ENCODE measurements at regions not wholly inside any gene's neighbourhood (a gene's known extent, or its start where the extent isn't known, plus 50 kb on each side); places are given as distances from the start of the nearest gene placed in this dataset.
A peak's percentile ranks its signal among the peaks of the same experiment; 100 is the strongest.
"Not testable (repeated sequence)": the region's sequence is repeated elsewhere in the genome, so short reads cannot be mapped to it uniquely, and the experiment has no call there.

DNA sequence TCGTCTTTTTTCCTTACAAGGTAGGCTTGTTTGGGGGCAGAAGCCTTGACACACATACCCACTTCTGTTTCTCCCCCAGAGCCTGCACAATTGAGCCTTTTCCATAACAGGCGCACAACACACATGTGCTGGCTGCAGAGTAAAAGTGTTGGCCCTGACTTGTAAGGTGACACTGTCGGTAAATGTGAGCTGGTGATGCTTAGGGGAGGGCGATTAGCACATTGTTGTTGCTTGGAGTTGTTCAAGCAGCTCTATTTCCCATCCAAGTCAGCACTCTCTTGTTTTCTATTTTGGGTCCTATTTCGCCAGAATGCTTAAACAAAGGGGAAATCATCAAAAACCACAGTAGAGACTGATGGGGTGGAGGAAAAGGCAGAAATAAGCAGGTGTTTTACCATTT is 51.9 kb upstream of the PTPRJ start:
- DNase-seq: no peak

DNA sequence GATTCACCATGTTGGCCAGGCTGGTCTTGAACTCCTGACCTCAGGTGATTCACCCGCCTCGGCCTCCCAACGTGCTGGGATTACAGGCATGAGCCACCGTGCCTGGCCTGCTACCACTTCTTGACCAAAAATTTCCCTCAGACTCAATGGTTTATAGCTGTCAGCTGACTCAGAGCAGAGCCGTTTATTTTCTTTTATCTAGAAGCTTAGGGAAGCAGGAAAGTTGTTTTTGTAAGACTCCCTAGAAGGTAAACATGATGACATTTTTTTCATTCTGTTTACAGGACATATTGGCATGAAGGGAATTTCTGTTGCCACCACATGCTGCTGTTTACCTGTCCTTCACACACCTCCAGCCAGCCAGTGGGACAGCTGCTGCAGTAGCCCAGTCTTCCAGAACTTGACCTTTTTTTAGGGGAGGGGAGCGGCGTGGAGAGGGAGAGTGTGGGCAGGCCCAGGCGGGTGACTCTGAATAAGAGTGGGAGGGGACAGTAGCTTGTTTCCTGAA is 56.1 kb upstream of the PTPRJ start:
- peak; percentile 65 for DNase-seq

DNA sequence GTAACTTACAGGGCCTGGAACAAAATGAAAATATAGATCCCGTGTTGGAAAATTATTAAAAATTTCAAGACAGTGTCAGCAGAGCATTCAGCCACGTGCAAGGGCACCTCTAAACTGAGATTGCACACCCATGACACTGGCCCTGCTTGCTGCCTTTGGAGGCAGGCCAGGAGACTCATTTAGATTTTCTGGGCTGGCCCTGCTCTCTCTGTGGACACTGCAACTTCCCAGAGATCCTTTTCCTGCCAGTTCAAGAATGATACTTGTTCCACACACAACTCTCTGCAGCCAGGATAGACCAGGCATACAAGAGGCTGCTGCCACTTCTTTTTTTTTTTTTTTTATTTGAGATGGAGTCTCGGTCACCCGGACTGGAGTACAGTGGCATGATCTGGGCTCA is 56.7 kb upstream of the PTPRJ start:
- DNase-seq: no peak

DNA sequence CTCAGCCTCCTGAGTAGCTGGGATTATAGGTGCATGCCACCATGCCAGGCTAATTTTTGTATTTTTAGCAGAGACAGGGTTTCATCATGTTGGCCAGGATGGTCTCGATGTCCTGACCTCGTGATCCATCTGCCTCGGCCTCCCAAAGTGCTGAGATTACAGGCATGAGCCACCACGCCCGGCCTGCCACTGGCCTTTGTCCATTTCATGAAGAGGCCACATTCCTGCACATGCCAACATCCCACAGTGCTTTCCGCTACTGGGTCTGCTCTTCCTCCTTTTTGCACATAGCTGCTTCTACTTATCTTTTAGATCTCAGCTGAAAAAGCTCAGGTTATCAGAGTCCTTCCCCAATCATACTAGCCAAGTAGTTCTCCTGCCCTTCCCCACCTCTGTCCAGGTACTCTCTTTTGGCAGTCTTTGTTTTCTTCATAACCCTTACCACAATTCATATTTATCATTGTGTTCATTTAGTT is 59.2 kb upstream of the PTPRJ start:
- DNase-seq: not testable (repeated sequence)

DNA sequence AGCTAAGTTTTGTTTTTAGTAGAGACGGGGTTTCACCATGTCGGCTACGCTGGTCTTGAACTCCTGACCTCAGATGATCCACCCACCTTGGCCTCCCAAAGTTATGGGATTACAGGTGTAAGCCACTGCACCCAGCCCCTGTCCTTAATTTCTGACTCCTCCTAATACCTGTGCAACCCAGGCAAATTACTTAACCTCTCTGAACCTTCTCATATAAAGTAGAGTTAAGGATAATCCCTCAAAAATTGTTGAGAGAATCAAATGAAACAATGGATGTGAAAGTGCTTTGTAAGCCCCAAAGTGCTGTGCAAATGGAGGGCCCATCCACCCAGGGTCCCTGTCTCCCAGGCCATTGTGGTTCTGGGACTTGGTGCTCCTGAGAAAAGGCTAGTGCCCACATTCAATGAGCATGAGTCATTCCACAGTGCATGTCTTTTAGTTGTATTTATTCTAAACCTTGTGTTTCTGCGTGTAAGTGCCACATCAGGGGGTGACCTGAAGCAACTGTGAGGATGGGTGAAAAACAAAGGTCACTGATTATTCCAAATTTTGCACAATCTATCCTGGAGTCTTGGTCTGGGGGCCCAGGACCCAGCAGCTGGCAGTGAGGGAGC is 61.4 kb upstream of the PTPRJ start:
- peak; percentile 42 for DNase-seq

DNA sequence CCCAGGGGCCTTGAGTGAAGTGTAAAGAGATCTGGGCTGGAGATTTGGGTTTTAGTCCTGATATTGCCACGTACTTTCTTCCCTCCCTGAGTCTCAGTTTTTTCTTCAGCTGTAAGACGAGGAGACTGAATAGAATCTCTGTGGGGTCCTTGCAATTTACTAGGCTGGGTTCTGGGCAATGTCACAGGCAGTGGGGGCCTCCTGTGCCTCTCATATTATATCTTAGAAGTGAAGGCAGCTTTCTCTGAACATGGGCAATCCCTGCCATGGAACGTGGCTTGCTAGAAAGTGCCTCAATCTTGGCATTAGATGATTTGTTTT is 62.0 kb upstream of the PTPRJ start:
- no peak for DNase-seq

DNA sequence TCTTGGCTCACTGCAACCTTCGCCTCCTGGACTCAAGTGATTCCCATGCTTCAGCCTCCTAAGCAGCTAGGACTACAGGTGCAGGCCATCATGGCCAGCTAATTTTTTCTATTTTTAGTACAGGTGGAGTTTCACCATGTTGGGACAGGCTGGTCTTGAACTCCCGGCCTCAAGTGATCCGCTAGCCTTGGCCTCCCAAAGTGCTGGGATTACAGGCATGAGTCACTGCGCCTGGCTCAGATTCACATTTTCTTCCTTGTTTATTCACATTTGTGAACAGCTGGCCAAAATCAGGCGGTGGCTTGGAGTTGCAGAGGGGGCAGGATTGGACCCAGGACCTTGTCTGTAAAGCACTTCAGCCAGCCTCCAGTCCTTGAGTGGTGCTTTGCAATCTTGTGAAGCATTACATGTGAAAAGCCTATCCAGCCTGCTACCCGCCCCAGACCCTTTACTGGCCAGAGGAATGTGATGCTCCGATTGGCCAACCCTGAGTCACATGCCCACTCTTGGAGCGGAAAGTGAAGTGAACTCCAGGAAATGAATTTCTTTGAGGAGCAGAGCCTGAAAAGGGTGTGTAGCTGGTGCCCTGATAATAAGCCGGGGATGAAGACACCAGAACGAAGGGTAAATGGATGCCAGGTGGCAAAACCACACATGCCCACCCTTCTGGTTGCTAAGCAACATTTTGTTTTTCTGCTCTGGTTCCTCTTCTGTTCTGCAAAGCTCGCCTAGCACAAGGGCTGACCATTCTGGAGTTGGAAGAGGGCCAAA is 62.6 kb upstream of the PTPRJ start:
- DNase-seq: peak; percentile 67

DNA sequence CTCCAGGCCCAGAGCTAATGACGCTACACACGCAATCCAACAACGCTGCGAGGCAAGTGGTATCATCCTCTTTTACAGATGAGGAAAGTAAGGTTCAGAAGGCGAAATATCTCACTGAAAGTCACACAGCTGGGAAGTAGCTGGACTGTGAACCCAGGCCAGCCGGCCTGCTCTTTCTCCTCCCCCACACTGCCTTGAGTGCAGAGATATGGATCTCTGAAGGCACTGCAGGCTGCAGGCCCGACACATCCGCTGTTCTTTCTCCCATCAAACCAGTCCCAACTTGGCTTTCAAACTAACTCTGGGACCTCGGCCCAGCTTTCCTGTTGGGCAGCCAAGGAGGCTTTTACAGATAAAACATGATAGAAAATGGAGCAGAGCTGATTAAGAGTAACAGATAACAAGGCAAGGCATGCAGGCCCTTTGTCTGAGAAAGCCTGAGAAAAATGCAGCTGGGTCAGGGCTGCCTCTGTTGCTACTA is 64.0 kb upstream of the PTPRJ start:
- DNase-seq: no peak

DNA sequence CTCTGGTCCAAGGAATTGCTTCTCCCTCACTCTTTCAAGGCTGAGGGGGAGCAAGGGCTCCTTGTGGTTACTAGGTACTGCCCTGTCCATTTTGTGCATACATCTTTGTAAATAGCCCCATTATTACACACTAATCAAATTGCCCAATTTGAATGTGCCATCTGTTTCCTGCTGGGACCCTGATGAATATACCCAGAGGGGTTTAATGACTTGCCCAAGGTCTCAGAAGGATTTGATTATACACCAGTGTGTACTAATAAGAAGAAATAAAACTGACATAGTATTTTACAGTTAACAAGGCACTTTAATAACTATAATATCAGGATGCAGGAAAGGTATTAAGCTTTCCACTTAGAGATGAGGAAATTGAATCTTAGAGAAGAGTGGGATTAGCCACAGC is 64.6 kb upstream of the PTPRJ start:
- no peak for DNase-seq

DNA sequence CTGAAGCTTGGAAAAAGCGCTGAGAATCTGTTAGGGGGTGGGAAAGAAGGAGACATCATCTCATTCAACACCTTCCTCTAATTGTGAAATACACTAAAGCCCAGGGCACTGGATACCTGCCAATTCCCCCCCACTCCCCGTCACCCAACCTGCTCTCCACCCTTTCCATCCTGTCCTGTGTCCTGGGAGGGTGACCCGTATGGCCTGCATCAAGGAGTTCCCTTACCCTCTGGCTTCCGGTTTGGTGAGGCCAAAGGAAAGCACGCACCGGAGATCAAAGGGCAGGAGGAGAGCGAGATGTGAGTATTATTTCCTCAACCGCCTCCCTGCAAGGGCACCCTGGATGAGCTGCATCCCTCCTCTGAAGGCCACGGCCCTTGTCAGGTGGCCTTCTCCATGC is 65.0 kb upstream of the PTPRJ start:
- DNase-seq: no peak

DNA sequence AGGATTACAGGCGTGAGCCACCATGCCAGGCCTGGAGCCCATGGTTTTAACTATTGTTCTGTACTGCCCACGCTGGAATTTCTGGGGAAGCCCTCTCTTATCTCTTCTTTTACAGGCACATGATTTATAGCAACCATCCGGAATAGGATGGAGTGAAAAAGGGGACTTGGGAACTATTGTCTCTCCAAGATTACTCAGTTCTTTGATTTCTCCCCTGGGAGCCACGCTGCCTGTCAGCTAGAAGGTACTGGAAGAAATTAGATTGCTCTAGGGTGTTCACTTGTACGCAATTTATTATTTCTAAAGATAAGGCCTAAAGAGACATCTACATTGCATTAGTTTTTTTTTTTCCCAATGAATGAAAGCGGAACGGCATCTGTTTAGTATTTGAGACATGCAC is 65.6 kb upstream of the PTPRJ start:
- DNase-seq: no peak

DNA sequence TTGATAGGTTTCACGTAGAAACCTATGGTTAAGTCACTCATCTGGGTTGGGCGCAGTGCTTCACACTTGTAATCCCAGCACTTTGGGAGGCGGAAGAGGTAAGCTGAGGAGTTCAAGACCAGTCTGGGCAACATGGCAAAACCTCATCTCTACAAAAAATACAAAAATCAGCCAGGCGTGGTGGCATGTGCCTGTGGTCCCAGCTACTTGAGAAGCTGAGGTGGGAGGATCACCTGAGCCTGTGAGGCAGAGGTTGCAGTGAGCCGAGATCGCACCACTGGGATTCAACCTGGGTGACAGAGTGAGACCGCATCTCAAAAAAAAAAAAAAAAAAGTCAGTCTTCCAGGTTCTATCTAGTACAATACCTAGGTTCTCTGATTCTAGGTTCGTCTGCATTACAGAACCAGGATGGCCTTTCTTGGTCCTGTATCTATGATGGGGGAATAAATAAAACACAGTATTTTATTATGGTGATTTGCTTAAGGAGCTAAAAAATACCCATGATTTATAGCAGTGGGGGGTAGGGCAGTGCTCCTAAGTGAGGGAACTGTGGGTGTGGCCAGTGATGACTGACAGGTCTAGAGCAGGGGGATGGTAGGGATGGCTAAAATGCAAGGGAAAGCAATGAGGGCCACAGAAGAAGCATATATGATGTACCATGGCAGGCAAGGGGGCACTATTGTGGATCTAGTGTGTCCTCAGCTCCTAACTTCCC is 65.5 kb upstream of the NUP160 start:
- DNase-seq: no peak

DNA sequence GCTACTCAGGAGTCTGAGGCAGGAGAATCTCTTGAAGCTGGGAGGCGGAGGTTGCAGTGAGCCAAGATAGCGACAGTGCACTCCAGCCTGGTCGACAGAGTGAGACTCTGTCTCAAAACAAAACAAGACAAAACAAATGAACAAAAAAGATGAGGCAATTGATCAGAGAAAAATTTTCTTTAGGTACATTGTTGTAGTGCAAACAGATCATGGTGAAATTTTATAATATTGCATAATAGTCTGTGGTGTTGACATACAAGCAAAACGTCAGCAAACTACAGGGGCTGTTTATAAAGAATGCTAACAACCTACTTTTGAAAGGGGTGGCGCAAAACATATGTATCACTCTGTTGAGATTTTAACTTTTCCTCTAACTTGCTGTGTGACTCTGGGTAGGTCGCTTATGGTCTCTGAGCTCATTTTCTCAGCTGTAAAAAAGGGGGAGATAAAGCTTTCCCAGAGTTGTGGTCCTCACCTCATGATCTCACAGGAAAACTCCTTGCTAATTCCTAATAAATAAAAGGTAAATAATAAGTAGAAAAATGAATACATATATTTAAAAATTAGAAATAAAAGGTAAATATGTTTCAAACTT is 64.8 kb upstream of the NUP160 start:
- DNase-seq: no peak

DNA sequence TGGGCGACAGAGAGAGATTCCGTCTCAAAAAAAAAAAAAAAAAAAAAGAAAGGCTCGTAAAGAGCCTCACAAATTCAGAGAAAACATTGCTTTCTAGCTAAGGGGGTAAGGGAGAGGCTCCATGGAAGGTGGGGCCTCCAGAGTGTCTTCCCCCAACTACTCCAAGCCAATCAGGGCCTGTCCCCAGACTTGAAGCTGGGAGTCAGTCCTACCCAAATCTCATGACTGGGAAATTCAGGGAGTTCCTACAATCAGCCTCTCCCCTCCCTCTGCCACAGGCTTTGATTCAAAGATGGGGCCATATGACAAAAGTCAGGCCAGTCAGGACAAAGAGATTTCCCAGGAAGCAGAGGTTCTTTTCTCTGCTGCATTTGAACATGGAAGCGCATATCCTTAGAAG is 63.0 kb upstream of the NUP160 start:
- DNase-seq: no peak

DNA sequence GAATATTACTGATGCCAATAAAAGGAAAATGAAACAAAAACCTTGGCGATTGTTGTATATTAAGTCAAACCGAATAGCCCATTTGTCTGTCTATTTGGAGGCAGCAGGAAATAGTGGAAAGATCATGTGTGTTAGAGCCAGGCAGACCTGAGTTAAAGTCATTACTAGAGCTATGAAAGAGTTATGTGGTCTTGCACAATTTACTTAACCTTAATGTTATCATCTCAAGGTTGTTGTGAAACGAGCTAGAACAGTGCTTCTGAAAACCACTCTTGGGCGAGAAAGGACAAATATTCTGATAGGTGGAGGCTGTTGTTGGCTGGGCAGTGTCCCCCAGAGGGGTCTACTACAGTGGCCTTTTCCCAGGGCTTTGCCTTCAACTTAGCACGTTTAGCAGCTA is 60.0 kb upstream of the NUP160 start:
- no peak for DNase-seq

DNA sequence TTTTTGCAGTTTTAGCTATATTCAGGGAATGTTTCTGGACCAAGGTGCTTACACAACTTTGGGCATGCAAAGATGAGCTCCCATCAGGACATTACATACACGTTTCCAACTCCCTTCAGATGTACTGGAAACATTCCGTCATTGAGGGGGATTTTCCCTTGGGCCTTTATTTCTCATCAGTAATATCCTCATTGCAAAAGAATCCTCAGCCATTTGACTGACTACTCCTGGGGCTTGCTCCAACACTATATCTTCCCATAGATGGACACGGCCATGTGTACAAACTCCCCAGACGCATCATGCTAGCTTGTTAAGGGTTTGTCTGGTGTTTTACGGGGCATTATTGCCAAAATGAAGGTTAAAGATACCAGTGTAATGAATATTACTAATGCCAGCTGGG is 59.3 kb upstream of the NUP160 start:
- peak; percentile 30 for DNase-seq

DNA sequence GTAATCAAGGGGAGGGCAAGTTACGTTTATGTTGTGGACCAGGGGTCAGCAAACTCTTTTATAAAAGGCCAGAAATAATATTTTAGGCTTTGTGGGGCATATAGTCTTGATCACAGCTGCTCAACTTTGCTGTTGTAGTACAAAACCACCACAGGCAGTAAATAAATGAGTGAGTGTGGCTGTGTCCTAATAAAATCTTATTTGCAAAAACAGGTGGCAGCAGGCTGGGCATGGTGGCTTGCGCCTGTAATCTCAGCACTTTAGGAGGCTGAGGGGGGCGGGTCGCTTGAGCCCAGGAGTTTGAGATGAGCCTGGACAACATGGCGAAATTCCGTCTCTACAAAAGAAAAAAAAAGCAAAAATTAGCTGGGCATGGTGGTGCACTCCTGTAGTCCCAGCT is 57.9 kb upstream of the NUP160 start:
- no peak for DNase-seq

DNA sequence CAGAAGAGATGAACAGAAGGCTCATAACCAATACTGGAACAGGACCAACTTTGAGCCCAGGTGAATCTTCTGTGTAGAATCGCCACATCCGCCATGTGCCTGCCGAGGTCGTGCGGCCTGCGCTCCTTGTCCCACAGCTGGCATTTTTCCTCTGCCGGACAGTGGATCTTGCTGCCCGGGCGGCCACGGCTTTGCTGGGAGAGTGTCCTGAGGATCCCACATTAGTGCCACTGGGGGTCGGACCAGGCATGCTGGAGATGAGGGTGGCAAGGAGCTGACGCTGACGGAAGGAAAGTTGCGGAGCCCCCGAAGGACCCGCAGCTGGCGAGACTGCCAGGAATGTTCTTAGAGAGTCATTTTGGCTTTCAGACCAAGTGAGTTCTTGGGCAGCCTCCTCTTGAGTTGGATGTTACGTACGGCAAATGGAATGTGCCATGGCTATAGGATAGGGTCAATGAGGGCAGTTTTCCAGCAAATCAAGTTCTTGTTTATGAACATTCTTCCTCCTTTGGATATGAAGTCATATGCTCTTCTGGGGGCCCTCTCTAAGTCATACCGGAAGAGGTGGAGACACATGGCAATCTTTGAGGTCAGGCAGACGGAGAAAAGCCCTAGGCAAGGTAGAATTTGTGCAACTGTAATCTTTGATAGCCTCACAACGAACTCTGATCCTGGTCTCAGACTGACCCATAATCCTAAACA is 57.4 kb upstream of the NUP160 start:
- DNase-seq: peak; percentile 42

DNA sequence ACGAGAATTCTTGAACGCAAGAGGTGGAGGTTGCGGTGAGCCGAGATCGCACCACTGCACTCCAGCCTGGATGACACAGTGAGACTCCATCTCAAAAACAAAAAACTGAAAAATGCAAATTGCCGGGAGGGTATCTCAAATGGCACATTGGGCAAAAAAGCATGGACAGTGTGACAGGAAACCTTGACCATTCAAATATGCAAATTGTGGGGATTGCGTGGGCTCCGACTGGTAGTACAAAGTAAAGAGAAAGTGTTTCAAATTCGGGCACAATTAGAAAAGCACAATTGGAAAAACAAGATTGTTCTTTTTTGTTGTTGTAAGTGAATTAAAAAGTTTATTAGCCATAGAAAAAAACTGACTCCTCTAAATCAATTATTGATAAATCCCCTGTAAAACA is 56.7 kb upstream of the NUP160 start:
- no peak for DNase-seq

DNA sequence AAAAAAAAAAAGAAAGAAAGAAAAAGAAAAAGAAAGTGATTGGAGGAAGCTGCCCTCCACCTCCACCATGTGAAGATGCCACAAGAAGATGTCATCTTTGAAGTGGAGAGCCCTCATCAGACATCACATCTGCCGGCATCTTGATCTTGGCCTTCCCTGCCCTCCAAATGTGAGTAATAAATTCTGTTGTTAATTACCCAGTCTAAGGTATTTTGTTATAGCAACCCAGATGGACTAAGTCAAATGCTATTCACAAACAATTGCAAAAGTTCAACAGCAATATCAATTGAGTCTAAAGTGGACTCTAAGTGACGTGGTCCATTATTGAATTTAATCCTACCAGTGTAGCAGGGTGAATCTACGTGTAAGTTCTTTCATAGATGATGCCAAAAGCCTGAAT is 55.9 kb upstream of the NUP160 start:
- no peak for DNase-seq

DNA sequence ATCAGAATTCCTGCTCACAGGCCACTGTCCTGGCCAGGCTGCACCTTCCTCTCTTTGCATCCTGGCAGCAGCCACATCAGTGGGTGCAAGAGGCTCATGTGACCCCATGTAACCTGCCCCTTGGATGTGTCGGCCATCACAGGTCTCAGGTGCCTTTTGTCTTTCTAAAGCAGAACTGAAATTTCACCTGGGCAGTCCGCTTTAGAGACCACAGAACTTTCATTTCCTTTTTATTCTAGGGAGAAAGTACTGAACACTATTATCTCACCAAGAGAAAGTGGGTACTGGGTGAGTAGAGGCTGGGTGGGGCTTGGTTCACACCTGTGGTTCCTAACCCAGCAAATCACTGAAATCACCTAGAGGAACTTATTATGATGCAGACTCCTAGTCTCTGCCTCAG is 51.7 kb upstream of the NUP160 start:
- DNase-seq: no peak

Data from fibroblast of skin of right quadriceps (primary cell).